DOHH2 (cell line): ENCODE measurements at regions not wholly inside any gene's neighbourhood (a gene's known extent, or its start where the extent isn't known, plus 50 kb on each side); places are given as distances from the start of the nearest gene placed in this dataset.

ENCODE experiments used
- CTCF ChIP-seq: fragments of 200-600 bp; sonication (generic); IDR thresholded peaks from one replicate; pipeline ENCODE4 v1.5.1; 2014; ENCODE audit warnings: antibody characterized with exemption, mild to moderate bottlenecking, low read depth, low read length; ENCODE audit not compliant: poor library complexity, severe bottlenecking
- EZH2phosphoT487 ChIP-seq: fragments of 200-600 bp; sonication (generic); IDR thresholded peaks from 2 replicates; pipeline ENCODE4 v1.6.1; 2017; ENCODE audit warnings: borderline replicate concordance, mild to moderate bottlenecking, antibody characterized with exemption, low read length, moderate library complexity, mixed read lengths

GRCh38 chr5:114649878-114650277 is 288.0 kb downstream of the KCNN2 start:
- TF ChIP-seq CTCF (no peak), EZH2phosphoT487 (no peak)
